ENCODE measurements at regions not wholly inside any gene's neighbourhood (a gene's known extent, or its start where the extent isn't known, plus 50 kb on each side); places are given as distances from the start of the nearest gene placed in this dataset.

DNA sequence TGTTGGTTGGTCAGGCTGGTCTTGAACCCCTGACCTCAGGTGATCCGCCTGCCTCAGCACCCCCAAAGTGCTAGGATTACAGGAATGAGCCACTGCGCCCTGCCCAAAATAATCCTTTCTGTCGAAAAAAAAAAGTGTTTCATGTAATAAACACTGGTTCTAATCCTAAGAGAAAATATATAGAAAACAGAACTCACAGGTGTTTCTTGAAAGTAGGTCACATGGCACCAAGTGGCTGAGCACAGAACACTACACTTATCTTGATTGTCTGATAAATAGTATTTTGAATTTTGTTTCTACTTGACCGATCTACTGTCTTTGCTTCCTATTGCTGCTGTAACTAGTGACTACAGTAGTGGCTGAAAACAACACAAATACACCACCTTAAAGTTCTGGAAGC is 87.6 kb upstream of the SOD1 start:
- TF ChIP-seq, protein P1, sequence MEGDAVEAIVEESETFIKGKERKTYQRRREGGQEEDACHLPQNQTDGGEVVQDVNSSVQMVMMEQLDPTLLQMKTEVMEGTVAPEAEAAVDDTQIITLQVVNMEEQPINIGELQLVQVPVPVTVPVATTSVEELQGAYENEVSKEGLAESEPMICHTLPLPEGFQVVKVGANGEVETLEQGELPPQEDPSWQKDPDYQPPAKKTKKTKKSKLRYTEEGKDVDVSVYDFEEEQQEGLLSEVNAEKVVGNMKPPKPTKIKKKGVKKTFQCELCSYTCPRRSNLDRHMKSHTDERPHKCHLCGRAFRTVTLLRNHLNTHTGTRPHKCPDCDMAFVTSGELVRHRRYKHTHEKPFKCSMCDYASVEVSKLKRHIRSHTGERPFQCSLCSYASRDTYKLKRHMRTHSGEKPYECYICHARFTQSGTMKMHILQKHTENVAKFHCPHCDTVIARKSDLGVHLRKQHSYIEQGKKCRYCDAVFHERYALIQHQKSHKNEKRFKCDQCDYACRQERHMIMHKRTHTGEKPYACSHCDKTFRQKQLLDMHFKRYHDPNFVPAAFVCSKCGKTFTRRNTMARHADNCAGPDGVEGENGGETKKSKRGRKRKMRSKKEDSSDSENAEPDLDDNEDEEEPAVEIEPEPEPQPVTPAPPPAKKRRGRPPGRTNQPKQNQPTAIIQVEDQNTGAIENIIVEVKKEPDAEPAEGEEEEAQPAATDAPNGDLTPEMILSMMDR (IDR thresholded peaks at IDR 0.05; ENCODE audit: insufficient read depth, low read length), result no peak
- TF ChIP-seq POLR2AphosphoS5 (IDR thresholded peaks at IDR 0.05; ENCODE audit: low read depth), result no peak
- no peak for TF ChIP-seq SPI1 (IDR thresholded peaks at IDR 0.05; ENCODE audit: borderline replicate concordance, low read depth)

Data from HL-60 (cell line).